Choroid plexus epithelial cell (primary cell): ENCODE measurements at regions not wholly inside any gene's neighbourhood (a gene's known extent, or its start where the extent isn't known, plus 50 kb on each side); places are given as distances from the start of the nearest gene placed in this dataset.

Experiments used
- DNase-seq: peaks from one replicate; pipeline ENCODE4 v3.0.0-alpha.2; 2010; ENCODE audit warnings: low read depth
- H3K4me3 ChIP-seq: 2 replicates; pipeline ENCODE4 v1.5.1; 2011; ENCODE audit warnings: low read depth, mild to moderate bottlenecking, control low read depth, low read length, moderate library complexity
- TF ChIP-seq, protein P1 (sequence below): conservative IDR thresholded peaks from 2 replicates; pipeline ENCODE4 v1.5.1; 2011; ENCODE audit warnings: low read depth, mild to moderate bottlenecking, control low read depth, inconsistent platforms, low read length, moderate library complexity

- no peak overlapping the region for H3K4me3 ChIP-seq
- no peak for DNase-seq
- TF ChIP-seq, protein P1, sequence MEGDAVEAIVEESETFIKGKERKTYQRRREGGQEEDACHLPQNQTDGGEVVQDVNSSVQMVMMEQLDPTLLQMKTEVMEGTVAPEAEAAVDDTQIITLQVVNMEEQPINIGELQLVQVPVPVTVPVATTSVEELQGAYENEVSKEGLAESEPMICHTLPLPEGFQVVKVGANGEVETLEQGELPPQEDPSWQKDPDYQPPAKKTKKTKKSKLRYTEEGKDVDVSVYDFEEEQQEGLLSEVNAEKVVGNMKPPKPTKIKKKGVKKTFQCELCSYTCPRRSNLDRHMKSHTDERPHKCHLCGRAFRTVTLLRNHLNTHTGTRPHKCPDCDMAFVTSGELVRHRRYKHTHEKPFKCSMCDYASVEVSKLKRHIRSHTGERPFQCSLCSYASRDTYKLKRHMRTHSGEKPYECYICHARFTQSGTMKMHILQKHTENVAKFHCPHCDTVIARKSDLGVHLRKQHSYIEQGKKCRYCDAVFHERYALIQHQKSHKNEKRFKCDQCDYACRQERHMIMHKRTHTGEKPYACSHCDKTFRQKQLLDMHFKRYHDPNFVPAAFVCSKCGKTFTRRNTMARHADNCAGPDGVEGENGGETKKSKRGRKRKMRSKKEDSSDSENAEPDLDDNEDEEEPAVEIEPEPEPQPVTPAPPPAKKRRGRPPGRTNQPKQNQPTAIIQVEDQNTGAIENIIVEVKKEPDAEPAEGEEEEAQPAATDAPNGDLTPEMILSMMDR = no peak
Measured at GRCh38 chr1:58356402-58356801, 190.1 kb downstream of the OMA1 start.

DNA sequence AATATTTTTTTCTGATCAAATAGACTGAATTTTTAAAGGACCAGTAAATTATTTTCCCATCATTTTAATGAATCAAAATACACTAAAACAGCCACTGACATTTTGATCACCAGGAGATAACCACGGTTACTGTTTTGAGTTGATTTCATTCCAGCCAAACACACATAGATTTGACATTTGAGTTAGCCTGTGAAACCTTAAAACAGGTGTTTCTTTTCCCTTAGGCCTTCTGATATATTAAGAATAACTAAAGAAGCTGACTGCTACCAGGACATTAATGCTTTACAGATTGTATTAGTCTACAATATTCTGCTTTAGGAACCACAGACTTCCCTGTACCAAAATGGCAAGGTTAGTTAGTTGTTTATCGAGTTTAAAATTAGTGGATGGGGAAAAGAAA, 193.4 kb downstream of the OMA1 start:
- DNase-seq = no peak
- H3K4me3 ChIP-seq = no peak overlapping the region
- TF ChIP-seq, protein P1 = no peak

- TF ChIP-seq, protein P1 = no peak
- DNase-seq = no peak
Measured at GRCh38 chr1:58352476-58353092, 193.9 kb downstream of the OMA1 start.

GRCh38 chr1:58346036-58346355, 200.5 kb downstream of the OMA1 start:
- TF ChIP-seq, protein P1 = no peak
- no peak overlapping the region for H3K4me3 ChIP-seq
- no peak for DNase-seq

More at GRCh38 chr1:58352476-58353092, 193.9 kb downstream of the OMA1 start:
- no peak overlapping the region for H3K4me3 ChIP-seq

GRCh38 chr1:58345215-58346035, 201.1 kb downstream of the OMA1 start:
- no peak overlapping the region for H3K4me3 ChIP-seq
- DNase-seq = no peak
- TF ChIP-seq, protein P1 = no peak

DNA sequence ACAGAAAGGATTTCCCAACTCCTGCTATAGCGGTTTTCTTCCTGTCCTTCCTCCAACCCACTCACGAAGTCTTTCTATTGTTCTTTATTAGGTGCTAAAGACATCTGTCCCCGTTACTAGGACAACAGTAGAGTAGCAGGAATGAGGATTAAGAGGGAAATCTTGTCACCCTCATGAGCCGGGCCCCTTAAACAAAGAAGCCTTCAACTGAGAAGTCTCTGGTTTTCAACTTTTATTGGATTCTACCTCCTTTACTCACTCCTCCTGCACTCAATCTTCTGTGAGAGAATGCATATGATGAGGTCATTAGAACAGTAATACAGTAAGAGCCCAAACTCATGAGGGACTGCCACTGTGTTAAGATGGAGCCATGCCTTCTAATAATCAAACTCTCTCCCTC, 206.3 kb downstream of the OMA1 start:
- TF ChIP-seq, protein P1 = no peak
- no peak overlapping the region for H3K4me3 ChIP-seq
- no peak for DNase-seq

DNA sequence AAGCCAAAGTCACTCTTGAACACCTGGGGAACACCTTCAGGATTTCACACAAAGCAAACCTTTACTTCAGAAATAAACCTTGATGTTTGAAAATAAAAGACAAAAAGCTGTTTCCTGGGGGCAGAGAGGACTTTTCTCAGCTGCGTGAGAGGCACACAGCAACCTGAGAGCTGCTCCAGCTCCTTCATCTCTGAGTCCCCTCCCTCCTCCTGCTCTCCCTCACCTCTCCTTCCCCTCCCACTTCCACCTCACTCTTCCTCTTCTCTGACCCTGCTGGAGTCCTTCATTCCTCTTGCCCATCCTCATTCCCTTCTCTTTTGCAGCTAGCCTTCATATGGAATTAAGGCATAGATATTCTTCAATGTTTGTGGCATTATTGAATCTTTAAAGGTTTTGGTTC, 208.4 kb downstream of the OMA1 start:
- DNase-seq = no peak
- TF ChIP-seq, protein P1 = no peak
- H3K4me3 ChIP-seq = no peak overlapping the region
